GM19240 (cell line): ENCODE measurements at regions not wholly inside any gene's neighbourhood (a gene's known extent, or its start where the extent isn't known, plus 50 kb on each side); places are given as distances from the start of the nearest gene placed in this dataset.

Source experiments
- DNase-seq: peaks from one replicate; pipeline ENCODE4 v3.0.0; 2011; ENCODE audit warnings: low spot score; ENCODE audit not compliant: insufficient read length

DNA sequence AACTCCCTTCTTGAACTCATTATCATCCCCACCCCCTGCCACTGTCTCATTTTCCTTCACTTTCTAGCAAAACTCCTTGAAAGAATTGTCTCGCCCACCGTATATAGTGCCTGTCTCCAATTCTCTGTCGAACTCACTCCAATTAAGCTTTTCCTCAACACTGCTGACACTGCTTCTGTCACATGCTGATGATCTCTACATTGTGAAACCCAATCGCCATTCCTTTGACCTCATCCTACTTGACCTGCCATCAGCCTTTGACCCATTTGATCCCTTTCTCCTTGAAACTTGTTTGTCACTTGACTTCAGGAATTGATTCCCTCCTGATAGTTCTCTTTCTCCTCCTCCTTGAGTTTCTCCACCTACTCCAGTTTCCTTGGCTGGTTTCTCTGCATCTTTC is 54.8 kb downstream of the CCDC71L start:
- DNase-seq, result no peak

DNA sequence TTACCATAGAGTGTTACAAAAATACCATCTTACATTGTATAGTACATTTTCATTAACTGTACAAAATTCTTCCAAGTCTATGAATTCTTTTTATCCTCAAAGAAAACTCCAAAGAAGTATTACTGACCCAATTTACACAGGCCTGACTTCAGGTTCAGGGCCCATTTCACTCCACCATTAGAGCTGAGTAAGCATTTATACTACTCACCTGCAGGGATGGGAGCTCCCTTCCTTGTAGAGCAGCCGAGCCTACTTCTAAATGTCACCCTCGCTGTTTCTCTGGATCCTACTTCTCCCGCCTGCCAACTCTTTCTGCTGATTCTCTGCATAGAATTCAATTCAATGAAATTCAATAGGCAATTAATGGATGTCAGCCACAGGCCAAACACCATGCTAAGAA is 56.0 kb downstream of the CCDC71L start:
- DNase-seq, result no peak

DNA sequence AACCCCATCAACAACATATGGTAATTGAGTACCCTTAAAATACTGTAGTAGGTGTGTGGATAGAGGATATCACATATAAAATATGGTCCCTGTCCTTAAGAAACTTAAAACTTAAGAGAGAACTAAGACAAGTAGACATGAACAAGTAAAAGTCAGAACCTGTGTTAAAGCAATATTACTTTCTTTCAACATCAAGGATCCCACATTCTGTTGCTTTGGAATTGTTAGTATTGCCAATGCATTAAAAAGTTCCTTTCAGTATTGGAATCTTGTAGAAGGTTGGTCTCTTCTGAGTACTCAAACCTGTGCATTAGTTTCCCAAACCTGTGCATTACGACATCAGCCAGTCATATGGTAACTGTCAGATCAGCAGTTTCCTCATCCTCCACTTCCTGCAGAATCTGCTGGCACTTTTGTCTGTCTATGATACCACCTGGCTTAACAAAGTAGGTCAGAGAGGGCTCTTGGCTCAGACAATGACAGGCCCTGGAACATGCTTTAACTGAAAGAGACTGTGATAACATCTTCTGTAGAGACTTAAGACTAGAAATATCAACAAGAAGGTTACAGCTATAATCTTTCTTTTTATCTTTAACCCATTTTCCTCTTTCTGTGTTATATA is 56.5 kb downstream of the CCDC71L start:
- DNase-seq, result no peak

DNA sequence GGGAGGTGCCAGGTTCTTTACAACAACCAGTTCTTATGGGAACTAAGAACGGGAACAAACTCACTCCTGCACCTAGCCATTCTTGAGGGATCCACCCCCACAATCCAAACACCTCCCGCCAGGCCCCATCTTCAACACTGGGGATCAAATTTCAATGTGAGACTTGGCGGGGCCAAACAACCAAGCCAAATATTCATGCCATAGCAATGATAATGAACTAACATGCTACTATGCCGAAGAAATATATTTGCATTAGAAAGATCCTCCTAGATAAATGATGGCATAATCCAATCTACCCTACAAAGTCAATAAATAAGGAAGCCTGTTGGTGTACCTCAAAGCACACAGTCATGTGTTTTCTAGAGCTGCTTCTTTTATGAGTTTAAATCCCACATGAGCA is 57.6 kb downstream of the CCDC71L start:
- no peak for DNase-seq

DNA sequence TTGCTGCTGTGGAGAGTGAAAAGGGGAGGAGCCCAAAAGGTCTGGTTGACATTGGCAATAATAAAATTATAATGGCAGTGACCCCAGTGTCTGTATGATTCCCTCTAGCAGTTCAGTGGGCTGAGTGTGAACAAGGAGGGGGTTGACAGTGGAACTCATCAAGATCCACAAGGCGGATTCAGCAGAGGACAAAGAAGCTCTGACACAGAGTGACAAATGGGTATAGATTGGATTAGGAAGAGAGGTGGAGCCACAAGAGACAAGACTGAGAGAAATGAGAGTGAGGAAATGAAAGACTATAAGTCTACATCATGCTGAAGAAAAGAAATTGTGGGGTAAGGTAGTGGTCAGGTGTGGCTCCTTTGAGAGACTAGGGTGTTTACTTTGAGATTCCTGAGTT is 58.9 kb downstream of the CCDC71L start:
- DNase-seq, result no peak

DNA sequence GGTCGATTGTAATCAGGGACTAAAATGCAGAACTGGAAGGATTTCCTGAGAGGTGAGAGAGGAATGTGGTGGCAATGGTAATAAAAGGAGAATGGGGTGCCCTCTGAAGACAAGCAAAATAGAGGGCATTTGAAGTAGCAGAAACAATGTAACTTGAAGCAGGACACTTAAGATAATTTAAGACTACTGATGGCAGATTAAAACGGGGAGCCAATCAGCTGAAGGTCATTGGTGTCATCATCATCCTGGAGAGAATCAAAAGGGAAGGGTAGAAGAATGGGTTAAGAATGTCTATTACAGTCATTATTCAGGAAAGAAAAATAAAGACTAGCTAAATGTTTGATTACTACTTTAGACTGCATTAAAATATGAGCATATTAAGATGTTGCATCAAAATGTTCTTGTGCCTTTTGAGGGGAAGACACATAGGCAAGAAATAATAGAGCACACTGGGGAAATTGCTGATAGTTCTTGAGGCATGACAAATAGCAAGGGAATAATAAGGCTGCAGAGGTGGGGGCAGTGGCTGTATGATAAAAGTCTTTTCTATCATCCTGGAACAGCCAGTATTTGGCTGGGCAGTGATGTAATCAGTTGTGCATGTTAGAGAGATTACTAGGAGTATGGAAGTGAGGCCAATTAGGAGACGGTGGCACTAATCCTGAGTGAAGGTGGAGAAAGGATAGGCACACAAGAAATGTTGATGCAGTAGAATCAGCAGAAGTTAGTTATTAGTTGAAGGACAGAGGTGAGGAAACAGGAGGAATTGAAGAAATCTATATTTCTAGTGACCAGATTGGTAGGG is 60.2 kb downstream of the CCDC71L start:
- no peak for DNase-seq

DNA sequence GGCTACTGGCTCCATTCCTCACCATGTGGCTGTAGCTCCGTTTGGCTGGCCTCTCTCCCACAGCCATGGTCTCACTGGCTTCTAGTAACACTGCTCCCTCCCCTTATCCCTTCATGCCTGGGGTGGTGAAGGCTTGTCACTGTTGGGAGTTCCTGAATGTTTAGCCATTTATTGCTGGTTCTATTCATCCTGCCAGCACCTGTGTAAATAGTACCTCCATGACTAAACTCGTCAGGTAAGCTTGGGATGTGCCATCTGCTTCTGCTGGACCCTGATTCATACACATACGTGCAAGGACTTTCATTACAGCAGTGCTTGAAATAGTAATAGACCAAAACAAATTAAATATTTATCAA is 61.6 kb downstream of the CCDC71L start:
- DNase-seq, result no peak

DNA sequence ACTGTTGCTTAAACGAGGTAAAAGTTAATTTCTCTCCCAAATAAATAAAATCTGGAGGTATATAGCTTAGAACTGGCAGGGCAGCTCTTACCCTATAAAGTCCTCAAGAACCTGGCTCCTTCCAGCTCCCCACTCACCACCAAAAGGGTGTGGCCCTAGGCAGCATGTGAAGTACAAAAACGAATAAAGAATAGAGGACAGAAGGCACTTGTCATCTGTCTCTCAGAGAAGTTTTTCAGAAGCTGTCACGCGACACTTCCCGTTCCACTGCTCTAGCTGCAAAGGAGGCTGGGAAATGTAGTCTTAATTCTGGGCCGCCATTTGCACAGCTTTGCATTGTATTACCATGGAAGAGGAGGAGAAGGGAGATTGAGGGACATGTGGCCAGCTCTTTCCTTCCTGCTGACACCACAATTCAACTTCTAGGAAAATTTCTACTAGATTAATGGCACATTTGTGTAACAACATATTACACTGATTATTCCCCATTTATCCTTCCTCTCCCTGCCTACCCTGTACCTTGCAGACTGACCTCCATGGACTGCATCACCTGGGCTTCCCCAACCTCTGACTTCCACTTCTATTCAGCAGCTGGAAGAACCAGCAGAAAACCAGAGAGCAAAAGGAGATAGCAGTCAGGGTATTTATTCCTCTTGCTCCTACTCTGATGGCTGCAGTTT is 62.2 kb downstream of the CCDC71L start:
- DNase-seq, result peak; percentile 82

DNA sequence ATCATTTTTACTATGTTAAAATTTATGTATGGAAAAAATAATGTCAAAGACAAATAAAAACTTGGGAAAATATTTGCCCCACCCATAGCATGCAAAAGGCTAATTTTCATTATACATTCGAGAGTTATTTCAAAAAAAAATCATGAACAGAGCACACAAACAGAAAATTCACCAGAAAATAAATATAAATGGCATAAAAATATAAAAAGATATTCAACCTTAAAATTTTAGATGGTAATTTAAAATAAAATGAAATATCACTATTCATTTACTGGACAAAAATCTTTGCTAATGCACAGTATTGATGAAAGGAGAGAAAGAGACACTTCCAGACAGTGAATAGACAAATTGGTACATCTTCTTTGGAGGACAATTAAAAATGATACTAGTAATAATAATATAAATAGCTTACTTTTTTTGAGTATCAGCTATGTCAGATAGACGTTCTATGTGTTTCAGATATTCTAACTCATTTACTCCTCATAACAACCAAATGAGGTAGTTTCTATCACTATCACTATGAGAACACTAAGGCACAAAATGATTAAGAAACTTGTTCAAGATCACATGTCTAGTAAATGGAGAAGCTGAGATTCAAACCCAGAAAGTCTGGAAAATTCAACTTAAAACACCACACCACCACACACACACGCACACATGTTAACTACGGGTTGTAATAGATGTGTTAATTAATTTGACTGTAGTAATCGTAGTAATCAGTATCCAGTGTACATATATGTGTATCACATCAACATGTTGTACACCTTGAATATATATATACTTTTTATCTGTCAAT is 63.0 kb downstream of the CCDC71L start:
- DNase-seq, result no peak

DNA sequence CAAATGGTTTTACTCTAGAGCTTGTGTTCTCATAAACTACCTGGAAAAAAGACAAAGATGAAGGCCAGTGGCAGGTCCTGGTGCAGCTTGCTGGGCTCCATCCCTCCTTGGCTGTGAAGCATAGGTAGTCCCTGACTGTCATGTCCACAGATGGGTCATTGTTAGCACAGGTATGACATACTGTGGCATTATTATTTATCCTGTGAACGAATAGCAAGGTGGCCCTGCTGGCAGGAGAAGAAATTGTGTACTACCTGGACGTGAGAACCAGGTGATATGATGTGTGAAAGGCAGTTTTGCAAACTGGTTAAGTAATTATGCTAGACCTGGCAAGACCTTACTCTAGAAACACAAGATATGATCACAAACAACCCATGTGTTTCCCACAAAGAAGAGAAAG is 63.9 kb downstream of the CCDC71L start:
- DNase-seq, result no peak

DNA sequence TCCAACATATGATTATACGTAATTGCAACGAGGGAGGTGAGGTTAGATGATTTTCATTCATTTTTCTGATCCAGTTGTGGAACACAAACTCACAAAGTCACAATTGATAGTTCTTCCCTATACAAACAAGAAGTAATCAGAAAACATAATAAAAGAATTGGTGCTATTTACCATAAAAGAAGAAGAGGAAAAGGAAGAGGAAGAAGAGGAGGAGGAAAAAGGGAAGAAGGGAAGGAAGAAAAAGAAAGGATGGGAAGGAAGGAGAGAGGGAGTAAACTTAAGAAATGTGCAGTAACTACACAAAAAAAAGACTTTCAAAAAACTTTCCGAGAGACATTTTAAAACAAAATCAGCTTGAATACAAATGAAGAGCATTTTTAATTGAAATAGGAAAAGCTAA is 65.0 kb downstream of the CCDC71L start:
- no peak for DNase-seq

DNA sequence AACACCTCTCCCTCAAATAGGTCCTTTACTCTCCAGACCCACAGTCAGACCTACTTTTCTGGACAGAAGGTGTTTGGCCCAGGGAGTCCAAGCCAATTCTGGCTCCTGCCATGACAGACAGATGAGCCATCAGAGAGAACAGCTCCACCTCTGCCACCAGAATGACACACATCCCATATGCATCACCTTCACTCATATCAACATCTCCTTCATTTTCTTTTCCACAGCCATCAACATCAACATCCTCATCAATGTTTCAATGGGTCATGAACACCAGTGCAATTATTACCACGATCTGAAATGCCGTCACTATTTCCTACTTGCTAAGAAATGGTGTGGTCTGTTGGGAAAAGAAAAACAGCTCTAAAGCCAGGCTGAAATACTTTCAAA is 67.9 kb downstream of the CCDC71L start:
- no peak for DNase-seq

DNA sequence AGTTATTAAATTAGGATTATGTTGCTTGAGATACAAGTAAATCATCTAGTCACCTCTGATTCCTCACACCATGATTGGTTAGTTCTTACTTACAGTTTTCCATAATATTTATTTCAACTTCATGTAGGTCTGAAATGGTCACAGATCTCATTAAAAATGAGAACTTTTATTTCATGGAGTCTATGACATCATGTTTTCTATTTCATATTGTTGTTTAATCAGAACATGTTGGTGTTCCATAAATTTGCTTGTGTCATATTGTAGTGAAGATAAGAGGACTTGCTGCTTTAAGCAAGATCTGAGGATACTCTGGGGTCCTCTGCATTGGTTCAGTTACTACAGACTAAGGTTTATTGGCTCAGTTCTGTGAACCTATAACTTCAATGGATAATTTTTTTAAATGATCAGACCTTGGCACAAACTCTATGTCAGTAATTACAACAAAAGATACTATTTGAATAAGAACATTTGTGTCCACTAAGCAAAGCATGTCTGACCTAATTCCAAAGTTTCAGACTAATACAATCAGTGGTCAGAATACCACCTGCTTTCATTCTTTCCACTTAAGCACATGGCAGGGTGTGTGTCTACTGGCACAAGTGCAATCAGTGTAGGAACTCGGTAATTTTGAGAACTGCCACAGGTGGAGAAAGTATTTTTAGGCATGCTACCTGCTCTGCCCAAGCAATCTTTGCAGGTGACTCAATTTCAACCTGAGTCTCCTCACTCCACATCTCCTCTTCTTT is 68.5 kb downstream of the CCDC71L start:
- no peak for DNase-seq

DNA sequence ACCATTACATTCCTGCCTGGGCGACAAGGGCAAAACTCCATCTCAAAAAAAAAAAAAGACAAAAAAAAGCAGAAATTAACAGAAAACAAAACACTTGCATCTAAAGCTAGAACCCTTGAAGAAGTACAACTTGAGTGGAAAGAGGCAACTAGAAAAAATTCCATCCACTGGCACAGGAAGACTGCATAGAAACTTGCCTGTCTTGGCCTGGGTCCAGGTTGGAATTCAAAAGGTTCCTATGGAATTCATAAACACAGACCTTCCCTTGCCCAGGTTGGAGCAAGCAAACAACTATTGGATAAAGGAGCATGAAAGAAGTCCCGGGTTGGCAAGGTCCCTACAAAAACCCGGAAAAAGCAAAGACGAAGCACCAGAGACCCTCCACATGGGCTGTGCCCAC is 69.8 kb downstream of the CCDC71L start:
- DNase-seq, result no peak

DNA sequence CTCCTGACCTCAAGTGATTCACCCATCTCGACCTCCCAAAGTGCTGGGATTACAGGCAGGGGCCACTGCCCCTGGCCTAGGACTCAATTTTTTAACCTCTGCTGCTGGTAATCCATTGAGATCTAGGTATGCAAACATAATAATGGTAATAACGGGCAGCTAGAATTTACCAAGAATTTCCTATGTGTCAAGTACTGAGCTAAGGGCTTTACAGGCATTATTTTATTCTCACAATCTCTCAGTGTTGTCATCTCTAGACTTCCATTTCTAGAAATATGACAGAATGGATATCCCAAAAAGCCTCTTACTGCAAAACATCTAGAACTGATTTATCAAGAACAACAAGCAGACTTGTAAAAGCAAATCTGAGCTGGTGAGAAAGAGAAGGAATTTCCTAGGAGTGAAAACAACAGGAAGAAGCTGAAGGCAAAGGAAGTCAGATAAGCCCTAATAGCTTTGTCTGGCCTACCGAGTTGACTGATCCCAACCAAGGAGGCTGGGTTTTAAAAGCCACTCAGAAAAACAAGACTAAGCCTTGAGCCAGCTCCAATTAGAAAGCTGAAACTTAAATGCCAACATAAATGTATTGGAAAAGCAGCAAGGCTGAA is 70.6 kb downstream of the CCDC71L start:
- no peak for DNase-seq

DNA sequence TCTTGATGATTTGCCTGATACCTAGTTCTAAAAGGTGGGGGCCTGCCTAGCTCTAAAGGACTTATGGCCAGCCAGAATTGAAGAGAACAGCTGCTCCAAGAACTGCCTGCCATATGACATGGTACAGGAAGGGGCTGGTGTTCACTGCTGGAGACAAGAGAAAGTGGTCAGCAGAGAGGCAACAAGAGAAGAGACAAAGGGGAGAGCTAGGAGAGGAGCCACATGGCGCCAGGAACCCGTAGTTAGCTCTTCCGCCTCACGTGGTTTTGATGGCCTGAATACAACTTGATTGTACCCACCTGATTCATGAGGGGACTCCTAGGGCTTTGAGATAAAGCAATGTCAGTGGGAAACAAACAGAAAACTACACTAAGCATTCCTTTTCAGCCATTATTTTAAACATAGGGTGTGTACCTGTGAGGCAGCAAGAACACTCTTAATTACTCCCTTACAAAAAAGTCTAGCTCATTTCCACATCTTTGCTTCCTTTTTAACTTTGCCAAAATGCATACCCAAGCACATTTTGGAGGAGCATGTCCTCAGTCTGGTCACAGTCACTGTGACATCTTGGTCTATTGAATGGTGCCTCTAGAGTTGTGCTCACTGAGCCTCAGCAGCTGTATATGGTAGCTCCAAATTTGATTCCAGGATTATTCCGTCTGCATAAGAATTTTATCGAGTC is 71.6 kb downstream of the CCDC71L start:
- no peak for DNase-seq

DNA sequence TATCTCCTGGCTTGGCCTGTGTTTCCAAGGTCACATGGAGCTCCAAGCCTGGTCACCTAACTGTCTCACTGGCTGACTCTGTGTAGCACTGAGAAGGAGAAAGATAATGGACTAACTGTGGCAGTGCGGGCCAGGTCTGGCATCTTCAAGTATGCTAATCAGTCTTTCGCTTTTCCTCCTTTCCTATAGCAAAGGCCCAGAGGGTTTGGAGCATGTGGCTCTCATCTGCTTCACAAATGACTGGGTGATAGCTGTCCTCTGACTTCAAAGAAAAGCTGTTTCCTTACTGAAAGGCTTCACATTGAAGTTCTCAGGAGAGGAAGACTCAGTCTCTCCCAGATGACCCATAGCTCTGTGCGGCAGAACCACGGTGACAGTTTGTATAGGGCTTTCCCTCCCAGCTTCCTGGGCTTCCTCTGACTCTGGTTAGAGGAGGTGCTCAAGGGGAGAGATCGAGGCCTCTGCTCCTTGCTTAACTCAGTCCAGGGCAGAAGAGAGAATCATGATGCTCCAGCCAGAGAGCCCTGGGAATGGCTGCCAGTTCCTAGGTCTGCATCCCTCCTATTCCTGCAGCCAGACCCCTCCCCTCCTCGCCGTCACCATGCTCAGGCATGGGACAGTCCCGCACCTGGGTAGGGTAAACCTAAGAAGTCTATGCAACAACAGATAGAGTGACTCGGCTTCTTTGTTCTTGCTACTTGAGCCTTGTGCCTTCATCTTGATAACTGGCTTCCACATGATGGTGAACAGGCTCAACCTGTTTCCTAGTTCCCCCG is 72.3 kb downstream of the CCDC71L start:
- no peak for DNase-seq

DNA sequence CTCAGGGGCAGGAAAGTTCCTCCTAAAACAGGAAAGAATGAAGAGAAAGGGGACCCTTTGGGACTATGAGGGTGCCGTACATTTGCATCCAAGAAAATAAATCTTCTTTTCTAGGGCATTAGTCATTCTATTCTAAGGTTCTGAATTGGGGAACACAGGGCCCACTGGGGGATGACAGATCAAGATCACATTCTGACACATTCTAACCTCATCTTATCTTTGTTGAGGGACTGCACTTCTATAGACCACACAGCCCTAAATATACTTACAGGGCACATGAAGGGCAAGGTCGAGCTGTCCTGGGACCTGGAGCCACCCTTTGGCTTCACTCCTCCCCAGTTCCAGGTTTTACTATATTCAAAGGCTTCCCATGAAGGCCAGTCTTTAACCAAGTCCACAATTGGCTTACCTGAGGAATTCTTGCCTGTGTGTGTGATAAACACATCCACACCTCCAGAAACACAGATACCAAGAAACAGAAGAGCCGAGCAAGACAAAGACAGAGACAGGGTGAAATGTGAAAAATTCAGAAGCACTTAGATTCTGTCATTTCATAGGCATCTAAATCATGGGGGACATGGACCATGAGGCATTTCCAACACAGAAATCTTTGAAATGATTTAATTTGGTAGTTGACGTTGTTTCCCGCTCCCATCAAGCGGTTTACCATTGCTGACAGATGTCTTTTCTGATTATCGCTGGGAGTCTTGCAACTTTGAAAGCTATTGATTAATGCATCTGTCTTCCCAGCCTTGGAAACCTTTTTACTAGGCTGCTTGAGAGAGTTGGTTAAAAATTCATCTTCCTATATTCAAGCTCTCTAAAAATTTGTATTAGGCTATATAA is 75.8 kb downstream of the CCDC71L start:
- no peak for DNase-seq
